Naive thymus-derived CD4-positive, alpha-beta T cell (primary cell): ENCODE measurements at regions not wholly inside any gene's neighbourhood (a gene's known extent, or its start where the extent isn't known, plus 50 kb on each side); places are given as distances from the start of the nearest gene placed in this dataset.

Source experiments
- ATAC-seq: fragments of 150-1000 bp; cut with Tn5 transposase; 2 replicates; pipeline ENCODE4 v1.10.0; 2021; ENCODE audit warnings: mild to moderate bottlenecking, moderate library complexity
- CTCF ChIA-PET: fragments of 350-600 bp; sonication (Branson Sonifier 250); formaldehyde crosslinking; loops from one replicate; lab custom pipeline; 2021; ENCODE audit warnings: antibody characterized with exemption; lab: Charles Lee
- POLR2A ChIA-PET: fragments of 350-600 bp; sonication (Branson Sonifier 250); formaldehyde crosslinking; loops from one replicate; lab custom pipeline; 2021; ENCODE audit warnings: antibody characterized with exemption, inconsistent platforms; lab: Charles Lee
- DNase-seq, 9 donors: peaks; one replicate each; pipeline versions ENCODE4 v3.0.0 to v3.0.0-alpha.2; 2020 to 2022; ENCODE audit warnings: mixed read lengths in 1 of 9
- H3K27ac ChIP-seq: one replicate; pipeline ENCODE4 v1.7.0; 2013; ENCODE audit warnings: mild to moderate bottlenecking, low read depth, low read length, moderate library complexity
- H3K27me3 ChIP-seq, 2 donors: one replicate each; pipeline ENCODE4 v1.7.0; 2013; ENCODE audit warnings: low read length in 2 of 2, mild to moderate bottlenecking in 2 of 2, moderate library complexity in 2 of 2; ENCODE audit not compliant: control insufficient read depth in 2 of 2, insufficient read depth in 2 of 2
- H3K36me3 ChIP-seq, 3 experiments: 1 replicate in 2 of 3; 2 replicates in 1 of 3; pipeline ENCODE4 v1.7.0; 2013; ENCODE audit warnings: low read length in 3 of 3, mild to moderate bottlenecking in 3 of 3, moderate library complexity in 1 of 3; ENCODE audit not compliant: insufficient read depth in 3 of 3, control insufficient read depth in 2 of 3
- H3K4me1 ChIP-seq, 2 donors: one replicate each; pipeline ENCODE4 v1.7.0; 2013; ENCODE audit warnings: low read length in 2 of 2, mild to moderate bottlenecking in 2 of 2, moderate library complexity in 1 of 2; ENCODE audit not compliant: control insufficient read depth in 2 of 2, insufficient read depth in 2 of 2
- H3K4me3 ChIP-seq: 2 replicates; pipeline ENCODE4 v1.7.0; 2013; ENCODE audit warnings: mild to moderate bottlenecking, low read length
- H3K9me3 ChIP-seq, 3 experiments: 1 replicate in 2 of 3; 2 replicates in 1 of 3; pipeline ENCODE4 v1.7.0; 2013; ENCODE audit warnings: low read length in 3 of 3; ENCODE audit not compliant: control insufficient read depth in 2 of 3
- H3K27ac Mint-ChIP-seq, 9 donors: one replicate each; pipeline ENCODE4 v1.8.0; 2020 to 2022; ENCODE audit warnings: mixed read lengths in 9 of 9, mild to moderate bottlenecking in 8 of 9, moderate library complexity in 5 of 9, inconsistent platforms in 2 of 9
- H3K27me3 Mint-ChIP-seq, 5 donors: one replicate each; pipeline ENCODE4 v1.8.0; 2021 to 2022; ENCODE audit warnings: mixed read lengths in 5 of 5, mild to moderate bottlenecking in 1 of 5
- H3K36me3 Mint-ChIP-seq, 5 donors: one replicate each; pipeline ENCODE4 v1.8.0; 2020 to 2022; ENCODE audit warnings: mixed read lengths in 5 of 5, mild to moderate bottlenecking in 3 of 5, inconsistent platforms in 1 of 5
- H3K4me1 Mint-ChIP-seq, 7 donors: one replicate each; pipeline ENCODE4 v1.8.0; 2020 to 2022; ENCODE audit warnings: mixed read lengths in 7 of 7, mild to moderate bottlenecking in 3 of 7, inconsistent platforms in 1 of 7
- H3K4me3 Mint-ChIP-seq, 10 donors: one replicate each; pipeline ENCODE4 v1.8.0; 2020 to 2022; ENCODE audit warnings: mild to moderate bottlenecking in 10 of 10, mixed read lengths in 10 of 10, moderate library complexity in 6 of 10, inconsistent platforms in 2 of 10
- H3K9me3 Mint-ChIP-seq, 11 donors: one replicate each; pipeline ENCODE4 v1.8.0; 2020 to 2022; ENCODE audit warnings: mixed read lengths in 11 of 11, mild to moderate bottlenecking in 4 of 11, inconsistent platforms in 1 of 11, moderate library complexity in 1 of 11
- intact Hi-C, 2 donors: fragments of 100-400 bp; cut with micrococcal nuclease; formaldehyde crosslinking; loops; one replicate each; pipeline ENCODE4 v1.15.1; 2023

DNA sequence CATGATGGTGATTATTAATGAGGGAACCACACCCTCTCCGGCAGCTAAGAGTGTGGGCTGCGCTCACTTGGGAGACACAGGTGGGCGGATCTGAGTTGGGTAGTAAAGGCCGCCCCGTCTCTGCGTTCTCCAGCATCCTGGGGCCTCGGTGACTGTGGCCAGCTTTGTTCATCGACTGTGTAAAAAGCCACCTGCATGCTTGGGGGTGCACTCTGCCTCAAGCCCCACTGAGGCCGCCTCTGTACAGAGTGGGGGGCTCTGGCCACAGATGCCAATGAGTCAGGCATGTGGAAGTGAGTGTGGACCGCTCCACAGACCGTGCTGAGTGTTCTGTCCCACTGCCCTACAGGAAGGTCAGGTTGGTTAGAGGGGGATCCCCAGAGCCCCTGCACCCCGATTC is 192.7 kb downstream of the SHANK2 start:
- Histone ChIP-seq H3K36me3 (no peaks in the 10 kb centered on the region), H3K27me3 (no peaks in the 10 kb centered on the region), H3K9me3 (no peaks in the 10 kb centered on the region), H3K27ac (no peak overlapping the region), H3K4me3 (no peak overlapping the region), H3K4me1 (no peaks in the 10 kb centered on the region)
- ChIA-PET POLR2A (no interaction called here), CTCF (interaction anchor here (0.6 kb wide), 1 partner anchor 112 kb away, joined by 3 read pairs; no protein-coding TSS in a partner anchor)
- DNase-seq (no peak), ATAC-seq (no peak)
- Mint-ChIP-seq H3K4me3 (no peak overlapping the region), H3K36me3 (no peaks in the 10 kb centered on the region), H3K4me1 (peaks cover 0 to 2% (median 0%) of the 10 kb centered on the region in 7 donors), H3K27me3 (peaks cover 0 to 48% (median 34%) of the 10 kb centered on the region in 5 donors), H3K27ac (no peak overlapping the region), H3K9me3 (peaks cover 0 to 3% (median 0%) of the 10 kb centered on the region in 11 donors)
- intact Hi-C loops: no loop called here

DNA sequence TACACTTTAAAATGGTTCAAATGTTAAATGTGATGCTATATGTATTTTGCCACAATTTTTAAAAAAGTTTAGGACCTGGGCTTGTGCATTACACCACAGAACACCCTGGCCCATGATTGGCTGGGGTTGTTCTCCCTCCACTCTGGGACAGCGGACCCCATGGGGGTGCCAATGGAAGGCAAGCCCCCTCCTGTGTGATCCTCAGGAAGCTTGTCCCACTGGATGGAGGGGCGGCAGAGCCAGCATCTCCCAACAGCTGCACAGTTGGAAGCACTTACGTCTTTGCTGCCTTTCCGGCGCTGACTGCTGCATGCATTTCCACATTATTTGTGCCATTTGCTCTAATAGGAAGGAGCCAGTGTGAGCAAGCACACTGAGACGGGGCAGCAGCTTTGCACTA is 196.5 kb downstream of the SHANK2 start:
- Mint-ChIP-seq H3K36me3 (no peaks in the 10 kb centered on the region), H3K4me3 (no peak overlapping the region), H3K27ac (no peak overlapping the region), H3K4me1 (no peaks in the 10 kb centered on the region), H3K9me3 (peaks cover 0 to 3% (median 0%) of the 10 kb centered on the region in 11 donors), H3K27me3 (peaks cover 0 to 19% (median 5%) of the 10 kb centered on the region in 5 donors)
- Histone ChIP-seq H3K9me3 (no peaks in the 10 kb centered on the region), H3K4me3 (no peak overlapping the region), H3K4me1 (no peaks in the 10 kb centered on the region), H3K36me3 (no peaks in the 10 kb centered on the region), H3K27me3 (no peaks in the 10 kb centered on the region), H3K27ac (no peak overlapping the region)
- no peak for ATAC-seq
- intact Hi-C loops: no loop called here
- DNase-seq: no peak
- POLR2A ChIA-PET: no interaction called here
- CTCF ChIA-PET: no interaction called here
